CD8-positive, alpha-beta memory T cell (primary cell): ENCODE measurements at regions not wholly inside any gene's neighbourhood (a gene's known extent, or its start where the extent isn't known, plus 50 kb on each side); places are given as distances from the start of the nearest gene placed in this dataset.
"Not testable (repeated sequence)": the region's sequence is repeated elsewhere in the genome, so short reads cannot be mapped to it uniquely, and the experiment has no call there.

ENCODE experiments used
- CTCF ChIA-PET: fragments of 350-600 bp; sonication (Branson Sonifier 250); formaldehyde crosslinking; loops from one replicate; lab custom pipeline; 2021; ENCODE audit warnings: antibody characterized with exemption; lab: Charles Lee
- POLR2A ChIA-PET: fragments of 350-600 bp; sonication (Branson Sonifier 250); formaldehyde crosslinking; loops from one replicate; lab custom pipeline; 2021; ENCODE audit warnings: antibody characterized with exemption; lab: Charles Lee
- DNase-seq, 5 donors: peaks; one replicate each; pipeline versions ENCODE4 v3.0.0 to v3.0.0-alpha.2; 2020 to 2022; ENCODE audit warnings: mixed read lengths in 1 of 5
- H3K27ac ChIP-seq: one replicate; pipeline ENCODE4 v1.7.0; 2013; ENCODE audit warnings: low read depth, mild to moderate bottlenecking, low read length, moderate library complexity
- H3K27me3 ChIP-seq: 2 replicates; pipeline ENCODE4 v1.7.0; 2013; ENCODE audit warnings: low read length, mild to moderate bottlenecking; ENCODE audit not compliant: insufficient read depth, poor library complexity, severe bottlenecking
- H3K36me3 ChIP-seq: 2 replicates; pipeline ENCODE4 v1.7.0; 2013; ENCODE audit warnings: mild to moderate bottlenecking, low read length, moderate library complexity; ENCODE audit not compliant: insufficient read depth
- H3K4me1 ChIP-seq: 2 replicates; pipeline ENCODE4 v1.7.0; 2013; ENCODE audit warnings: mild to moderate bottlenecking, low read length, moderate library complexity; ENCODE audit not compliant: insufficient read depth
- H3K4me3 ChIP-seq: 2 replicates; pipeline ENCODE4 v1.7.0; 2013; ENCODE audit warnings: mild to moderate bottlenecking, low read length
- H3K9me3 ChIP-seq: 2 replicates; pipeline ENCODE4 v1.7.0; 2013; ENCODE audit warnings: mild to moderate bottlenecking, low read length
- H3K27ac Mint-ChIP-seq, 8 donors: one replicate each; pipeline ENCODE4 v1.8.0; 2020 to 2021; ENCODE audit warnings: mixed read lengths in 8 of 8, mild to moderate bottlenecking in 6 of 8, inconsistent platforms in 3 of 8, moderate library complexity in 3 of 8
- H3K27me3 Mint-ChIP-seq, 2 donors: one replicate each; pipeline ENCODE4 v1.8.0; 2020 to 2021; ENCODE audit warnings: mixed read lengths in 2 of 2, mild to moderate bottlenecking in 1 of 2, moderate library complexity in 1 of 2
- H3K36me3 Mint-ChIP-seq, 3 donors: one replicate each; pipeline ENCODE4 v1.8.0; 2020 to 2021; ENCODE audit warnings: mixed read lengths in 3 of 3, inconsistent platforms in 1 of 3, mild to moderate bottlenecking in 1 of 3
- H3K4me1 Mint-ChIP-seq, 3 donors: one replicate each; pipeline ENCODE4 v1.8.0; 2020 to 2021; ENCODE audit warnings: mixed read lengths in 3 of 3, inconsistent platforms in 1 of 3, mild to moderate bottlenecking in 1 of 3
- H3K4me3 Mint-ChIP-seq, 7 donors: one replicate each; pipeline ENCODE4 v1.8.0; 2020 to 2021; ENCODE audit warnings: mixed read lengths in 7 of 7, mild to moderate bottlenecking in 6 of 7, moderate library complexity in 4 of 7, inconsistent platforms in 2 of 7
- H3K9me3 Mint-ChIP-seq, 5 donors: one replicate each; pipeline ENCODE4 v1.8.0; 2020 to 2022; ENCODE audit warnings: mixed read lengths in 5 of 5, mild to moderate bottlenecking in 3 of 5, moderate library complexity in 2 of 5, inconsistent platforms in 1 of 5

DNA sequence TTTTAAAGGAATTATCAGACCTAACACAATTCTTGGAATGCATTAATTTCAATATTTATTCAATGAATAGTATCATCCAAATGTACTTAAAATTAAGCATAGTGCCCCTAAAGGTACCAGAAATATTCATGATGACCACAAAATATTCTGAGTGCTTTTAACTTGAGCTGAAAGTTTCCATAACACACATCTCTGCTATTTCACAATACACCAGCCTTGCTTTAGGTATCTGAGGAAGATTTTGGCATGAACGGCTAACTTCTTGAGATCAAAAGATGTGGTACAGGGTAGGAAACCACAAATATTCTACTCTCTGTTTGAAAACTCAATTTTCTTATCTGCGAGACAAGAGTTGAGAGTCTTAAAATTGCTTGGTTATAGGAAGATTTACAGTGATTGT, 538.3 kb upstream of the PCDH7 start:
- no peak overlapping the region for H3K27ac Mint-ChIP-seq
- POLR2A ChIA-PET = no interaction called here
- Histone ChIP-seq H3K27me3 (no peaks in the 10 kb centered on the region), H3K9me3 (no peaks in the 10 kb centered on the region), H3K4me3 (no peak overlapping the region), H3K36me3 (no peaks in the 10 kb centered on the region), H3K27ac (no peak overlapping the region), H3K4me1 (no peaks in the 10 kb centered on the region)
- H3K27me3 Mint-ChIP-seq = no peaks in the 10 kb centered on the region
- no peak for DNase-seq
- H3K9me3 Mint-ChIP-seq = peaks cover 10 to 24% (median 17%) of the 10 kb centered on the region in 5 donors
- H3K36me3 Mint-ChIP-seq = peaks cover 0 to 1% (median 0%) of the 10 kb centered on the region in 3 donors
- H3K4me3 Mint-ChIP-seq = no peak overlapping the region
- CTCF ChIA-PET = no interaction called here
- H3K4me1 Mint-ChIP-seq = no peaks in the 10 kb centered on the region

DNA sequence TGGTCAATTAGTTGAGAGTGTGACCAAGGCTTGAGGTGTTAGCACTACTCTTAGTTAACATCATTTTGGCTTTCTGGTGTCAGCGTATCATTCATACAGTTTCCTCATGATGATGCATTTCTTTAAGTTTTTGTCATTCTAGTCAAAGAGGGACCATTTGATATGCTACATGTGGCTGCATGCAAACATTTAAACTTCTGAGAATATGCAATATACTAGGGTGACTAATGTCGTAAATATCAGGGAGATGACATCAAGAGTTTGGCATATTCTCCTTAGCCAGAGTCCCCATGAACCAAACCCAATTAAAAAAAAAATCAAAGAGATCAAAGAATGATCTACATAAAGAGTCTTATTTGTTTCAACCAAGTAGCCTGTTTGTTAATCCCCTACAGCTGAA, 537.4 kb upstream of the PCDH7 start:
- H3K9me3 ChIP-seq = no peaks in the 10 kb centered on the region
- POLR2A ChIA-PET = no interaction called here
- no peaks in the 10 kb centered on the region for H3K4me1 ChIP-seq
- Mint-ChIP-seq H3K9me3 (peaks cover 9 to 21% (median 16%) of the 10 kb centered on the region in 5 donors), H3K36me3 (peaks cover 0 to 1% (median 0%) of the 10 kb centered on the region in 3 donors), H3K27me3 (no peaks in the 10 kb centered on the region), H3K4me3 (no peak overlapping the region), H3K27ac (no peak overlapping the region), H3K4me1 (no peaks in the 10 kb centered on the region)
- no peaks in the 10 kb centered on the region for H3K36me3 ChIP-seq
- CTCF ChIA-PET = no interaction called here
- H3K27me3 ChIP-seq = no peaks in the 10 kb centered on the region
- H3K4me3 ChIP-seq = no peak overlapping the region
- no peak overlapping the region for H3K27ac ChIP-seq
- no peak for DNase-seq

DNA sequence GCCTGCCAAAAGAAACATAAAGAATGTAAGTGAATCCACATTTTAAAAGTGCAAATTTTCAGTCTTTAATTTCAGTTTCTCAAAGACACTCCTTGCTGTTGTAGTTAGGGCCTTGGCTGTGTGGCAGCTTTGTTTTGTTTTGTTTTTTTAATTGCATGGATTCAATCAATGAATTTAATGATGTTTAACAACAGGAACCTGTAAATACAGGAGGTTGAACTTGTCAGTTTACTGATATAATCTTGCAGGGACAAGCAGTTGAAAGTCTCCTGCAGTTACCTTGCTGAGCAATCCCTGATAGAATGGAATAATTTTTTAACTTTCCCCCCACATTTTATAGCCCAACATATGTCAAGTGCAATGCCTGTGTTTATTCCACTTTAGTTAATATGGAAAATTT, 528.3 kb upstream of the PCDH7 start:
- Histone ChIP-seq H3K4me1 (no peaks in the 10 kb centered on the region), H3K27me3 (no peaks in the 10 kb centered on the region), H3K27ac (no peak overlapping the region), H3K9me3 (no peaks in the 10 kb centered on the region), H3K4me3 (no peak overlapping the region), H3K36me3 (no peaks in the 10 kb centered on the region)
- Mint-ChIP-seq H3K4me3 (no peak overlapping the region), H3K27ac (no peak overlapping the region), H3K4me1 (no peaks in the 10 kb centered on the region), H3K27me3 (no peaks in the 10 kb centered on the region), H3K9me3 (peaks cover 0 to 28% (median 6%) of the 10 kb centered on the region in 5 donors), H3K36me3 (no peaks in the 10 kb centered on the region)
- ChIA-PET POLR2A (no interaction called here), CTCF (no interaction called here)
- no peak for DNase-seq

DNA sequence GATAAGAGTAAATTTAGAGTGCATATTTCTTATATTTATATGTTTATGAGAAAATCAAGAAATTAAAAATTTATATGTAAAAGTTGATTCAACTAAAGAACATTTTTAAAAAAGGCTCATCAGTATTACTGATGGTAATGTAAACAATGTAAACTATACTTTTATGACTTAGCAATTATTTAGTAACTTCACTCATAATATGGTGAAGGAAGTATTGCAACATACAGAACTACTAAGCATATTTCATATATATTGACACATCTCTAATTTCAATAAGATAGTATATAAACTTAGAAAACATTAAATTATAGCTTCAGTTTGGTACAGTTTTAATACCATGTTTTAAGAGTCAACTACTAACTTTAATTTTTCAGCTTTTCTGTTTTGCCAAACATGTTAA, 512.8 kb upstream of the PCDH7 start:
- ChIA-PET POLR2A (no interaction called here), CTCF (no interaction called here)
- Histone ChIP-seq H3K27ac (no peak overlapping the region), H3K27me3 (no peaks in the 10 kb centered on the region), H3K9me3 (no peaks in the 10 kb centered on the region), H3K4me1 (no peaks in the 10 kb centered on the region), H3K36me3 (no peaks in the 10 kb centered on the region), H3K4me3 (no peak overlapping the region)
- H3K4me3 Mint-ChIP-seq = no peak overlapping the region
- peaks cover 5 to 34% (median 10%) of the 10 kb centered on the region in 5 donors for H3K9me3 Mint-ChIP-seq
- H3K27me3 Mint-ChIP-seq = no peaks in the 10 kb centered on the region
- DNase-seq = no peak
- no peaks in the 10 kb centered on the region for H3K4me1 Mint-ChIP-seq
- H3K36me3 Mint-ChIP-seq = no peaks in the 10 kb centered on the region
- H3K27ac Mint-ChIP-seq = no peak overlapping the region

DNA sequence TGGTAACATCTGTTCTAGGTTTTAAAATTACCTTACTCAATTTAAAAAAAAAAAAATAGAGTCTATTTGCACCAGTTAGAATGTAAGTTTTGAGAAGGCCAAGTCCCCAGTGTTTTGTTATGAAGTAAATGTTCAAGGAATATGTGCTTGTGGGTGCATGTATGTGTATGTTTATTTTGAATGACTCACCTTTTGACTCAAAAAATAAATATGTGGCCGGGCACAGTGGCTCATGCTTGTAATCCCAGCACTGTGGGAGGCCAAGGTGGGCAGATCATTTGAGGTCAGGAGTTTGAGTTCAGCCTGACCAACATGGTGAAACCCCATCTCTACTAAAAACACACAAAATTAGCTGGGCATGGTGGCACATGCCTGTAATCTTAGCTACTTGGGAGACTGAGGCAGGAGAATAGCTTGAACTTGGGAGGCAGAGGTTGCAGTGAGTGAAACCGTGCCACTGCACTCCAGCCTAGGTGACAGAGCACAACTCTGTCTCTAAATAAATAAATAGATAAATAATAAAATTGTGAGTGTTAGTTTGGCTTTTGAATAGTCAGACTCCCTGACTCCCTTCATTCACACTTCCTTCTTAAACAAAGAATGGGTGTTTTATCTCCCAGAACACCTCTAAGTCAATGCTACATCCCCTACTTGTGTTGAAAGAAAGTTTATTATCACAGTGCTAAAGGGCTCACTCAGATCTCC, 511.3 kb upstream of the PCDH7 start:
- H3K27me3 ChIP-seq = no peaks in the 10 kb centered on the region
- H3K36me3 ChIP-seq = no peaks in the 10 kb centered on the region
- Mint-ChIP-seq H3K9me3 (peaks cover 5 to 43% (median 8%) of the 10 kb centered on the region in 5 donors), H3K27me3 (no peaks in the 10 kb centered on the region), H3K36me3 (no peaks in the 10 kb centered on the region), H3K4me3 (no peak overlapping the region), H3K4me1 (no peaks in the 10 kb centered on the region), H3K27ac (no peak overlapping the region)
- CTCF ChIA-PET = no interaction called here
- no peak overlapping the region for H3K27ac ChIP-seq
- H3K4me1 ChIP-seq = no peaks in the 10 kb centered on the region
- H3K4me3 ChIP-seq = no peak overlapping the region
- no peak for DNase-seq
- no peaks in the 10 kb centered on the region for H3K9me3 ChIP-seq
- POLR2A ChIA-PET = no interaction called here

DNA sequence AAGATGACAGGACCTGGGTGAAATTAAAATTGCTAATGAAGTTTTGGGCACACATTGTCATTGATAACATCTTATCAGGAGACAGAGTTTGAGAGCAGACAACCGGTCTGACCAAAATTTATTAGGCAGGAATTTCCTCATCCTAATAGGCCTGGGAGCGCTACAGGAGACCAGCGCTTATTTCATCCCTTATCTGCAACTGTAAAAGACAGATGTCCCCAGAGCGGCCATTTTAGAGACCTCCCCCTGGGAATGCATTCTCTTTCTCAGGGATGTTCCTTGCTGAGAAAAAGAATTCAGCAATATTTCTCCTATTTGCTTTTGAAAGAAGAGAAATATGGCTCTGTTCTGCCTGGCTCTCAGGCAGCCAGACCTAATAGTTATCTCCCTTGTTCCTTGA, 504.2 kb upstream of the PCDH7 start:
- H3K9me3 ChIP-seq, H3K36me3 ChIP-seq, H3K4me1 ChIP-seq, DNase-seq, H3K36me3 Mint-ChIP-seq, H3K4me3 Mint-ChIP-seq, POLR2A ChIA-PET, H3K4me3 ChIP-seq, H3K4me1 Mint-ChIP-seq, CTCF ChIA-PET, H3K27me3 ChIP-seq, H3K27ac ChIP-seq, H3K27ac Mint-ChIP-seq, H3K27me3 Mint-ChIP-seq: not testable (repeated sequence)
- H3K9me3 Mint-ChIP-seq = peaks cover 23 to 68% (median 29%) of the 10 kb centered on the region in 5 donors

DNA sequence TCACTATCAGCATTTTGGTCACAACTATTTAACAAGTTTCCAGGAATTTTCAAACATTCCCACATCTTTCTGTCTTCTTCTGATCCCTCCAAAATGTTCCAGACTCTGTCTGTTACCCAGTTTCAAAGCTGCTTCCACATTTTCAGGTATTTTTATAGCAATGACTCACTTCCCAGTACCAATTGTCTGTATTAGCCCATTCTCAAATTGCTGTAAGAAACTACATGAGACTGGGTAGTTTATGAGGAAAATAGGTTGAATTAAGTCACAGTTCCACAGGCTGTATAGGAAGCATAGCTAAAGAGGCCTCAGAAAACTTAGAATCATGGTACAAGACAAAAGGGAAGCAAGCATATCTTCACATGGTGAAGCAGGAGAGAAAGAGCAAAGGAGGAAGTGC, 475.0 kb upstream of the PCDH7 start:
- no peaks in the 10 kb centered on the region for H3K9me3 ChIP-seq
- no peak overlapping the region for H3K4me3 ChIP-seq
- peaks cover 12 to 43% (median 20%) of the 10 kb centered on the region in 5 donors for H3K9me3 Mint-ChIP-seq
- no peaks in the 10 kb centered on the region for H3K36me3 ChIP-seq
- DNase-seq = no peak
- no peak overlapping the region for H3K4me3 Mint-ChIP-seq
- H3K4me1 ChIP-seq = no peaks in the 10 kb centered on the region
- no peaks in the 10 kb centered on the region for H3K36me3 Mint-ChIP-seq
- H3K27ac Mint-ChIP-seq = no peak overlapping the region
- ChIA-PET POLR2A (no interaction called here), CTCF (no interaction called here)
- H3K27me3 Mint-ChIP-seq = no peaks in the 10 kb centered on the region
- no peak overlapping the region for H3K27ac ChIP-seq
- no peaks in the 10 kb centered on the region for H3K4me1 Mint-ChIP-seq
- H3K27me3 ChIP-seq = no peaks in the 10 kb centered on the region

DNA sequence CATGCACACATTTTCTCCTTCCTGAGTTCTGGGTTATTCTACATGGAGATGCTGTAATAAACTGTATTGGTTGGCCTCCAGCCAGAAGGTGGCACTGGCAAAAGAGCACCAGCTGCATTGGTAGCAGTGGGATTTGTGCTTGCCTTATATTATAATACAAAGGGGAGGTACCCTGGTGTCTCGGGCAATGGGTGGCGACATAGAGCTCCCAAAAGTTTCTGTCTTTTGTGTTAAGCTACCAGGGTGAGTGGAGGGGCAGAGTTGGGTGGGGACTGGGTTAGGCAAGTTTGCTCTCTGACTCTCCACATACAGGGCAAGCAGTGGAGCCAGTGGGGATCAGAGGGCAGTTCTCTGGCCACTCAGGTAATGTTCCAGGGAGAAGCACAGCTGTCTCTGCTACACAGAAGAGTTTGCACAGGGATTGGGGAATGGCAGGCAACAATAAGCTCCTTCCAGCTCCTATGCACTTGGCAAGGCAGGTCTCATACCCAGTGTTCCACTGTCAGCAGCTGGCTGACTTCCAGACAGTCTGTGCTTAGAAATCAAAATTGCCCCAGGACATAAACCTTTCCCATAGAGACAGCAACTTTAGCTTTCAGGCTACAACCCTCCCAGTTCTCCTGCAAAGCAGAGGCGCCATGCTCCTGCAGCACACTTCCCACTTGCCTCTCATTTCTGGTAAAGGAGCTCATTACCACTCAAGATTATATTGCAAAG, 463.9 kb upstream of the PCDH7 start:
- CTCF ChIA-PET = no interaction called here

More for the DNA sequence above, 463.9 kb upstream of the PCDH7 start:
- H3K4me1 Mint-ChIP-seq = no peaks in the 10 kb centered on the region
- Histone ChIP-seq H3K4me1 (no peaks in the 10 kb centered on the region), H3K27me3 (no peaks in the 10 kb centered on the region), H3K9me3 (no peaks in the 10 kb centered on the region), H3K4me3 (no peak overlapping the region), H3K27ac (no peak overlapping the region), H3K36me3 (no peaks in the 10 kb centered on the region)
- H3K27ac Mint-ChIP-seq = no peak overlapping the region
- POLR2A ChIA-PET = no interaction called here
- H3K4me3 Mint-ChIP-seq = no peak overlapping the region
- H3K27me3 Mint-ChIP-seq = no peaks in the 10 kb centered on the region
- H3K36me3 Mint-ChIP-seq = no peaks in the 10 kb centered on the region
- DNase-seq = no peak
- H3K9me3 Mint-ChIP-seq = peaks cover 8 to 29% (median 10%) of the 10 kb centered on the region in 5 donors
